ENCODE measurements at regions not wholly inside any gene's neighbourhood (a gene's known extent, or its start where the extent isn't known, plus 50 kb on each side); places are given as distances from the start of the nearest gene placed in this dataset.

- TF ChIP-seq CTCF (IDR thresholded peaks at IDR 0.05) = no peak
- peaks cover 30% of the 10 kb centered on the region for H3K9me3 Mint-ChIP-seq (ENCODE audit: low read depth)
- no peak for DNase-seq (ENCODE audit: low spot score)
- peaks cover 18% of the 10 kb centered on the region for H3K27me3 Mint-ChIP-seq (ENCODE audit: low read depth)
- no peak overlapping the region for H3K27ac Mint-ChIP-seq (ENCODE audit: unreplicated experiment)
- H3K36me3 Mint-ChIP-seq (ENCODE audit: low read depth) = peaks cover 2% of the 10 kb centered on the region
- H3K4me1 Mint-ChIP-seq (ENCODE audit: low read depth) = no peaks in the 10 kb centered on the region
- no peak overlapping the region for H3K4me3 Mint-ChIP-seq (ENCODE audit: unreplicated experiment)
Observed at GRCh38 chr1:221053889-221054288, 174.6 kb downstream of the HLX start.

GRCh38 chr1:221059506-221059905 lies 180.3 kb downstream of the HLX start:
- Mint-ChIP-seq H3K27me3 (ENCODE audit: low read depth) (peaks cover 23% of the 10 kb centered on the region), H3K36me3 (ENCODE audit: low read depth) (peaks cover 6% of the 10 kb centered on the region), H3K27ac (ENCODE audit: unreplicated experiment) (no peak overlapping the region), H3K4me1 (ENCODE audit: low read depth) (no peaks in the 10 kb centered on the region), H3K4me3 (ENCODE audit: unreplicated experiment) (no peak overlapping the region), H3K9me3 (ENCODE audit: low read depth) (peaks cover 9% of the 10 kb centered on the region)
- no peak for TF ChIP-seq CTCF (IDR thresholded peaks at IDR 0.05)
- no peak for DNase-seq (ENCODE audit: low spot score)

- Mint-ChIP-seq H3K9me3 (ENCODE audit: low read depth) (peaks cover 9% of the 10 kb centered on the region), H3K4me1 (ENCODE audit: low read depth) (no peaks in the 10 kb centered on the region), H3K4me3 (ENCODE audit: unreplicated experiment) (no peak overlapping the region), H3K36me3 (ENCODE audit: low read depth) (peaks cover 7% of the 10 kb centered on the region), H3K27me3 (ENCODE audit: low read depth) (peaks cover 27% of the 10 kb centered on the region), H3K27ac (ENCODE audit: unreplicated experiment) (no peak overlapping the region)
- DNase-seq (ENCODE audit: low spot score) = no peak
- TF ChIP-seq CTCF (IDR thresholded peaks at IDR 0.05) = no peak
Observed at GRCh38 chr1:221063651-221064050, 184.4 kb downstream of the HLX start.

- peaks cover 9% of the 10 kb centered on the region for H3K9me3 Mint-ChIP-seq (ENCODE audit: low read depth)
- no peak for TF ChIP-seq CTCF (IDR thresholded peaks at IDR 0.05)
- DNase-seq (ENCODE audit: low spot score) = no peak
- H3K27ac Mint-ChIP-seq (ENCODE audit: unreplicated experiment) = no peak overlapping the region
- peaks cover 40% of the 10 kb centered on the region for H3K27me3 Mint-ChIP-seq (ENCODE audit: low read depth)
- peaks cover 7% of the 10 kb centered on the region for H3K36me3 Mint-ChIP-seq (ENCODE audit: low read depth)
- H3K4me1 Mint-ChIP-seq (ENCODE audit: low read depth) = no peaks in the 10 kb centered on the region
- H3K4me3 Mint-ChIP-seq (ENCODE audit: unreplicated experiment) = no peak overlapping the region
Observed at GRCh38 chr1:221066351-221067001, 187.2 kb downstream of the HLX start.

- H3K27ac Mint-ChIP-seq (ENCODE audit: unreplicated experiment) = no peak overlapping the region
- H3K4me3 Mint-ChIP-seq (ENCODE audit: unreplicated experiment) = no peak overlapping the region
- no peak for TF ChIP-seq CTCF (IDR thresholded peaks at IDR 0.05)
- H3K9me3 Mint-ChIP-seq (ENCODE audit: low read depth) = peaks cover 9% of the 10 kb centered on the region
- peaks cover 7% of the 10 kb centered on the region for H3K36me3 Mint-ChIP-seq (ENCODE audit: low read depth)
- H3K27me3 Mint-ChIP-seq (ENCODE audit: low read depth) = peaks cover 40% of the 10 kb centered on the region
- no peak for DNase-seq (ENCODE audit: low spot score)
- H3K4me1 Mint-ChIP-seq (ENCODE audit: low read depth) = no peaks in the 10 kb centered on the region
Observed at GRCh38 chr1:221067721-221068120, 188.5 kb downstream of the HLX start.
